ENCODE measurements at regions not wholly inside any gene's neighbourhood (a gene's known extent, or its start where the extent isn't known, plus 50 kb on each side); places are given as distances from the start of the nearest gene placed in this dataset.

DNA sequence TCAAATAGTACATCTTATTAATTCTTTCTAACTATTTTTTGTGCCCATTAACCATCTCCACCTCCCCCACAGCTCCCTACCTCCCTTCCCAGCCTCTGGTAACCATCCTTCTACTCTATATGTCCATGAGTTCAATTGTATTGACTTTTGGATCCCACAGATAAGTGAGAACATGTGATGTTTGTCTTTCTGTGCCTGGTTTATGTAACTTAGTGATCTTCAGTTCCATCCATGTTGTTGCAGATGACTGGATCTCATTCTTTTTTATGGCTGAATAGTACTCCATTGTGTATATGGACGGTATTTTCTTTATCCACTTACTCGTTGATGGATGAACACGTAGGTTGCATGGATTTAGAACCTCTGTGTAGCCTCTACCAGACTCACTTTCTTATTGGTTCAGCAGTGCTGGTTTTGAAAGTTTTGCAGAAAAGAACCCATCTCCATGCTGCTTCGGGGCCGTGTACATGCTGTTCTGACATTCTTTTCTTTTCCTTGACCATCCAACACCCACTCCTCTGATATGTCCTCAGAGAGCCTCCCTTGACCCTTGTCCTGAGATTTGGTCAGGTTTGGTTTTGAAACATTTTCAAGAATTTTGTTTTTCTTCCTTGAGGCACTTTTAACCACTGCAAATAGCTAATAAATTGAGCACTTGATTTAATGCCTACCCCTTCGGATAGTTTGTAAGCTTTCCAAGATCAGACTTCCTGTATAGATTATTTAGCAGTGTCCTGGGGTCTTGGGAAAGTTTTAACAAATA lies 231.2 kb upstream of the ZFP64 start:
- TF ChIP-seq, protein P1, sequence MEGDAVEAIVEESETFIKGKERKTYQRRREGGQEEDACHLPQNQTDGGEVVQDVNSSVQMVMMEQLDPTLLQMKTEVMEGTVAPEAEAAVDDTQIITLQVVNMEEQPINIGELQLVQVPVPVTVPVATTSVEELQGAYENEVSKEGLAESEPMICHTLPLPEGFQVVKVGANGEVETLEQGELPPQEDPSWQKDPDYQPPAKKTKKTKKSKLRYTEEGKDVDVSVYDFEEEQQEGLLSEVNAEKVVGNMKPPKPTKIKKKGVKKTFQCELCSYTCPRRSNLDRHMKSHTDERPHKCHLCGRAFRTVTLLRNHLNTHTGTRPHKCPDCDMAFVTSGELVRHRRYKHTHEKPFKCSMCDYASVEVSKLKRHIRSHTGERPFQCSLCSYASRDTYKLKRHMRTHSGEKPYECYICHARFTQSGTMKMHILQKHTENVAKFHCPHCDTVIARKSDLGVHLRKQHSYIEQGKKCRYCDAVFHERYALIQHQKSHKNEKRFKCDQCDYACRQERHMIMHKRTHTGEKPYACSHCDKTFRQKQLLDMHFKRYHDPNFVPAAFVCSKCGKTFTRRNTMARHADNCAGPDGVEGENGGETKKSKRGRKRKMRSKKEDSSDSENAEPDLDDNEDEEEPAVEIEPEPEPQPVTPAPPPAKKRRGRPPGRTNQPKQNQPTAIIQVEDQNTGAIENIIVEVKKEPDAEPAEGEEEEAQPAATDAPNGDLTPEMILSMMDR (IDR thresholded peaks at IDR 0.05; ENCODE audit: low read depth, low read length), result no peak
- Histone ChIP-seq H3K27ac (ENCODE audit: low read depth, low read length) (no peak overlapping the region), H3K27me3 (ENCODE audit: control insufficient read depth, insufficient read depth, low read length) (no peaks in the 10 kb centered on the region), H3K4me3 (ENCODE audit: low read depth, low read length) (no peak overlapping the region), H3K9me3 (ENCODE audit: control insufficient read depth, insufficient read depth, low read length) (peaks cover 7% of the 10 kb centered on the region; the same call in 1 of the 2 replicates)
- POLR2A ChIA-PET, result no interaction called here
- CTCF ChIA-PET, result interaction anchor here (0.8 kb wide), 1 partner anchor 276 kb away, joined by 6 read pairs; no protein-coding TSS in a partner anchor
- no peak for DNase-seq (ENCODE audit: low read depth, low spot score)

DNA sequence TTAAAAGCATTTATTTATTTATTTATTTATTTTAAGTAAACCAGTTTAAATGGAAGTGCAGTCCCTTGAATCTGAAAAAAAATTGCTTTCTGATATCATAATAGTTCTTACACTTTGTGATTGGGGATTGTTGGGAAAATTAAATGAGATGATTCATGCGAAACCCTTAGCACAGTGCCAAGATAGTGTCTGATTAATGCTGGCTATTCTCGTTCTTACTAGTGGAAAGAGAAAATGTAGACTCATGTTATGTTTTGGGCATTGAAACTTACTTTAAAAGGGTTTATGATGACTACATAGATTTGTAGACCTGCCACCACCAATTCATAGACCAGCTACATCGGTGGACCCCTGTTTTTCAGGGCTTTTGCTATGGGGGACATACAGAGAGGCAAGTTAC lies 229.2 kb upstream of the ZFP64 start:
- TF ChIP-seq, protein P1 (IDR thresholded peaks at IDR 0.05; ENCODE audit: low read depth, low read length), result no peak
- no peak overlapping the region for H3K4me3 ChIP-seq (ENCODE audit: low read depth, low read length)
- ChIA-PET CTCF (no interaction called here), POLR2A (no interaction called here)
- no peaks in the 10 kb centered on the region for H3K27me3 ChIP-seq (ENCODE audit: control insufficient read depth, insufficient read depth, low read length)
- H3K27ac ChIP-seq (ENCODE audit: low read depth, low read length), result no peak overlapping the region
- DNase-seq (ENCODE audit: low read depth, low spot score), result no peak
- peaks cover 7% of the 10 kb centered on the region; the same call in 1 of the 2 replicates for H3K9me3 ChIP-seq (ENCODE audit: control insufficient read depth, insufficient read depth, low read length)

DNA sequence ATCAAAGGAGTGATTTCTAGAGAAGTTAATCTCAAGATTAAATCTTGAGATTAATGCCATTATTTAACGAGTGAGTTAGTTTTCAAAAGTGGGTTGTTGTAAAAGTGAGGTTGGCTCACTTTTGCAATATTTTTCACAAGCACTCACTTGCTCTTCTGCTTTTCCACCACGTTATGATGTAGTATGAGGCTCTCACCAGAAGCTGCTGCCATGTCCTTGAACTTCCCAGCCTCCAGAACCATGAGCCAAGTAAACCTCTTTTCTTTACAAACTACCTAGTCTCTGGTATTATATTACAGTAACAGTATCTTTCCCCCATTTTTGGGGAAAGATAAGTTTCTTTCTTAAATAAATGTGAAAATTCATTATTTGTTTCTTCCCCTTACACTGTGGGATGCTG lies 227.6 kb upstream of the ZFP64 start:
- Histone ChIP-seq H3K27ac (ENCODE audit: low read depth, low read length) (no peak overlapping the region), H3K9me3 (ENCODE audit: control insufficient read depth, insufficient read depth, low read length) (peaks cover 4% of the 10 kb centered on the region; the same call in 1 of the 2 replicates), H3K4me3 (ENCODE audit: low read depth, low read length) (no peak overlapping the region), H3K27me3 (ENCODE audit: control insufficient read depth, insufficient read depth, low read length) (no peaks in the 10 kb centered on the region)
- ChIA-PET CTCF (no interaction called here), POLR2A (no interaction called here)
- TF ChIP-seq, protein P1 (IDR thresholded peaks at IDR 0.05; ENCODE audit: low read depth, low read length), result no peak
- no peak for DNase-seq (ENCODE audit: low read depth, low spot score)

DNA sequence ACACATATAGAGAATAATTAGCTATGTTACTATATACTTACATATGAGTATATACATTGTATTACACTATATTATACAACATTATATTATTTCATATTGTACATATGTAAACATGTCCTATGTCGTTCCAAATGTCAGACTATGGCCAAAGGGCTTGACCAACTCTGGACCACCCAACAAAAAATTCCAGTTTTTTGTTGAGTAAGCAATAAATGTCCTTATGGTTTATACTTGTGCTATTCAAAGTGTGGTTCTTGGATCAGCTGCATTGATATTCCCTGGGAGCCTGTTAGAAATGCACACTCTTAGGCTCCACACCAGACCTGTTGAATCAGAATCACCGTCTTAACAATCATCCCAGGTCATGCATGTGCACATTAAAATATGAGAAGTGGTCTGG lies 225.4 kb upstream of the ZFP64 start:
- no peak for DNase-seq (ENCODE audit: low read depth, low spot score)
- TF ChIP-seq, protein P1 (IDR thresholded peaks at IDR 0.05; ENCODE audit: low read depth, low read length), result no peak
- Histone ChIP-seq H3K9me3 (ENCODE audit: control insufficient read depth, insufficient read depth, low read length) (no peaks in the 10 kb centered on the region), H3K27me3 (ENCODE audit: control insufficient read depth, insufficient read depth, low read length) (no peaks in the 10 kb centered on the region), H3K4me3 (ENCODE audit: low read depth, low read length) (no peak overlapping the region), H3K27ac (ENCODE audit: low read depth, low read length) (no peak overlapping the region)
- ChIA-PET CTCF (no interaction called here), POLR2A (interaction anchor here (0.6 kb wide), 1 partner anchor 1236 kb away, joined by 6 read pairs; no protein-coding TSS in a partner anchor)

DNA sequence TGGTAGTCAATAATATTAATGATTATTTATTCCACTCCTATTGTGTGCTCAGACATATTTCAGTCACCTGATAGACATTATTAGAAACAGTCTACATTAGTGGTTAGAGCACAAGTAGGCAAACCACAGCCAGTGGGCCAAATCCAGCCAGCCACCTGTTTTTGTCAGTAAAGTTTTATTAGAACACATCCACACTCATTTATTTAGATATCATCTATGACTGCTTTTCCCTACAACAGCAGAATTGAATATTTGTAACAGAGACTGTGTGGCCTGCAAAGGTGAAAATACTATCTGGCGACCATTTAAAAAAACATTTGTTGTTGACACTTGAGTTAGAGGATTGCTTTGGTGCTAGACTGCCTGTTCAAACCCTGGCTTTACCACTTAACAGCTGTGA lies 220.0 kb upstream of the ZFP64 start:
- H3K27ac ChIP-seq (ENCODE audit: low read depth, low read length), result no peak overlapping the region
- no peaks in the 10 kb centered on the region for H3K27me3 ChIP-seq (ENCODE audit: control insufficient read depth, insufficient read depth, low read length)
- TF ChIP-seq, protein P1 (IDR thresholded peaks at IDR 0.05; ENCODE audit: low read depth, low read length), result no peak
- H3K4me3 ChIP-seq (ENCODE audit: low read depth, low read length), result no peak overlapping the region
- ChIA-PET POLR2A (no interaction called here), CTCF (interaction anchor here (0.6 kb wide), 1 partner anchor 320 kb away, joined by 3 read pairs; no protein-coding TSS in a partner anchor)
- no peaks in the 10 kb centered on the region for H3K9me3 ChIP-seq (ENCODE audit: control insufficient read depth, insufficient read depth, low read length)
- DNase-seq (ENCODE audit: low read depth, low spot score), result no peak

All from AG04450 (cell line).